Suppressor macrophage treated with lipopolysaccharide for 1 hour (primary cell): ENCODE measurements at regions not wholly inside any gene's neighbourhood (a gene's known extent, or its start where the extent isn't known, plus 50 kb on each side); places are given as distances from the start of the nearest gene placed in this dataset.
A peak's percentile ranks its signal among the peaks of the same experiment; 100 is the strongest.
"Not testable (repeated sequence)": the region's sequence is repeated elsewhere in the genome, so short reads cannot be mapped to it uniquely, and the experiment has no call there.

Experiments used
- DNase-seq, 3 donors: peaks; one replicate each; pipeline ENCODE4 v3.0.0-alpha.2; 2020 to 2022

- no peak for DNase-seq
These were observed 191.5 kb downstream of the MCHR2 start for GRCh38 chr6:99802396-99803031.

- DNase-seq, result no peak
These were observed 185.0 kb downstream of the MCHR2 start for GRCh38 chr6:99808992-99809391.

GRCh38 chr6:99810295-99810694 lies 183.7 kb downstream of the MCHR2 start:
- no peak for DNase-seq

GRCh38 chr6:99810942-99811620 lies 182.9 kb downstream of the MCHR2 start:
- DNase-seq, result no peak

- no peak for DNase-seq
These were observed 182.4 kb downstream of the MCHR2 start for GRCh38 chr6:99811636-99812035.

- DNase-seq, result no peak
These were observed 180.5 kb downstream of the MCHR2 start for GRCh38 chr6:99813565-99813964.

- DNase-seq, result no peak
These were observed 179.6 kb downstream of the MCHR2 start for GRCh38 chr6:99814230-99814928.

- no peak for DNase-seq
These were observed 177.2 kb downstream of the MCHR2 start for GRCh38 chr6:99816795-99817194.

GRCh38 chr6:99818161-99818560 lies 175.9 kb downstream of the MCHR2 start:
- no peak for DNase-seq

GRCh38 chr6:99819853-99820252 lies 174.2 kb downstream of the MCHR2 start:
- DNase-seq, result no peak

- no peak for DNase-seq
These were observed 172.9 kb downstream of the MCHR2 start for GRCh38 chr6:99821164-99821563.

GRCh38 chr6:99822741-99823512 lies 171.1 kb downstream of the MCHR2 start:
- peak; percentile 5 to 28 (median 7) for DNase-seq

GRCh38 chr6:99823513-99824235 lies 170.3 kb downstream of the MCHR2 start:
- not testable (repeated sequence) for DNase-seq

- DNase-seq, result no peak
These were observed 161.0 kb downstream of the MCHR2 start for GRCh38 chr6:99833034-99833433.

GRCh38 chr6:99836471-99836870 lies 157.6 kb downstream of the MCHR2 start:
- no peak for DNase-seq

GRCh38 chr6:99838607-99839006 lies 155.4 kb downstream of the MCHR2 start:
- no peak for DNase-seq

- no peak for DNase-seq
These were observed 152.7 kb downstream of the MCHR2 start for GRCh38 chr6:99841297-99841696.

- no peak for DNase-seq
These were observed 148.0 kb downstream of the MCHR2 start for GRCh38 chr6:99846006-99846405.

- DNase-seq, result no peak
These were observed 143.2 kb downstream of the MCHR2 start for GRCh38 chr6:99850841-99851240.

- DNase-seq, result no peak
These were observed 142.0 kb downstream of the MCHR2 start for GRCh38 chr6:99852031-99852430.

GRCh38 chr6:99867026-99867425 lies 127.0 kb downstream of the MCHR2 start:
- DNase-seq, result no peak

- peak; percentile 72 to 88 (median 85) for DNase-seq
These were observed 125.8 kb downstream of the MCHR2 start for GRCh38 chr6:99868074-99868702.
